ENCODE measurements at regions not wholly inside any gene's neighbourhood (a gene's known extent, or its start where the extent isn't known, plus 50 kb on each side); places are given as distances from the start of the nearest gene placed in this dataset.
"Not testable (repeated sequence)": the region's sequence is repeated elsewhere in the genome, so short reads cannot be mapped to it uniquely, and the experiment has no call there.

GRCh38 chrX:40788698-40789097 is 53.4 kb upstream of the MED14 start:
- FAIRE-seq = not testable (repeated sequence)

DNA sequence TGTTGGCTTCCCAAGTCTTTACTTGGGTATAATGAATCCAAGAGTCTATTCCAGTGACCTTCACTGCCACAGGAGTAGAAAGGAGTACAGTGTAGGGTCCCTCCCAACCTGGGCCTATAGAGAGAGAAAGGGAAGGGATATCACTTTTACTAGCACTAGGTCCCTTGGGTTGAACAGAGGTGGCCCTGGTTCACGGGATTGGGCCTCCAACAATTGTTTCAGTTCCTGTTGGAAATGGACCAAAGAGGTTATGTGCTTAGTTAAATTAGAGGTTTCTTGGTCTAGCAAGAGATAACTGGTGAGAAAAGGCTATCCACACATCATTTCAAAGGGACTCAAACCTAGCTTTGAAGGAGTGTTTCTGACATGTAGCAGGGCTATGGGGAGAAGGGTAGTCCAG is 57.1 kb upstream of the MED14 start:
- no peak for FAIRE-seq

DNA sequence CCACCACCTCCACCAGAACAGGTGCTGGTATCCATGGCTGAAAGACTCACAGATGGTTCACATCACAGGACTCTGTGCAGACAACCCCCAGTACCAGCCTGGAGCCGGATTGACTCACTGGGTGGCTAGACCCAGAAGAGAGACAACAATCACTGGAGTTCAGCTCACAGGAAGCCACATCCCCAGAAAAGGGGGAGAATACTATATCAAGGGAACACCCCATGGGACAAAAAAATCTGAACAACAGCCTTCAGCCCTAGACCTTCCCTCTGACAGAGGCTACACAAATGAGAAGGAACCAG is 59.4 kb upstream of the MED14 start:
- FAIRE-seq = not testable (repeated sequence)

DNA sequence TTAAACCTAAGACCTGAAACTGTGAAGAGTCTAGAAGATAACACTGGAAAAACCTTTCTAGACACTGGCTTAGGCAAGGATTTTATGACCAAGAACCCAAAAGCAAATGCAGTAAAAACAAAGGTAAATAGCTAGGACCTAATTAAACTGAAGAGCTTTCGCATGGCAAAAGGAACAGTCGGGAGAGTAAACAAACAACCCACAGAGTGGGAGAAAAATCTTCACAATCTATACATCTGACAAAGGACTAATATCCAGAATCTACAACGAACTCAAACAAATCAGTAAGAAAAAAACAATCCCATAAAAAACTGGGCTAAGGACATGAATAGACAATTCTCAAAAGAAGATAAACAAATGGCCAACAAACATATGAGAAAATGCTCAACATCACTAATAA is 64.4 kb upstream of the MED14 start:
- FAIRE-seq = not testable (repeated sequence)

- FAIRE-seq = no peak
Measured at GRCh38 chrX:40805404-40805803, 70.1 kb upstream of the MED14 start.

DNA sequence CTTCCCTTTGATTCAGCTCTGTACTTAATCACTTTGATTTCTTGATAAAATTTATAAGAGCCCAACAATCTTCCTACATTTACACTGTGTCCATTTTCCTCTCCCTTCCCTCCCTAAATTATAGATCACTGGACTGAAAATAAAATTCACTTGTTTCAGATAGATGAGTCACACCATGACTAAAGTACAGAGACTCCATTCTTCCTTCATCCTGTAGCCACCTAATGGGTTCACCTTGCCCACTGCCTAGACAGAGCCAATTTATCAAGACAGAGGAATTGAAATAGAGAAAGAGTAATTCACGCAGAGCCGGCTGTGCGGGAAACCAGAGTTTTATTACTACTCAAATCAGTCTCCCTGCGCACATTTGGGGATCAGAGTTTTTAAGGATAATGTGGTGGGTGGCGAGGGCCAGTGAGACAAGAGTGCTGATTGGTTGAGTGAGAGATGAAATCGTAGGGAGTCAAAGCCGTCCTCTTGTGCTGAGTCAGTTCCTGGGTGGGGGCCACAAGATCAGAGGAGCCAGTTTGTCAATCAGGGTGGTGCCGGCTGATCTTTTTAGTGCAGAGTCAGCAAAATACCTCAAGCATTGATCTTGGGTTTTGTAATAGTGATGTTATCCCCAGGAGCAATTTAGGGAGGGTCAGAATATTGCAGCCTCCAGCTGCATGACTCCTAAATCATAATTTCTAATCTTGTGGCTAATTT is 71.3 kb upstream of the MED14 start:
- no peak for FAIRE-seq

- FAIRE-seq = no peak
Measured at GRCh38 chrX:40807384-40807783, 72.0 kb upstream of the MED14 start.

- no peak for FAIRE-seq
Measured at GRCh38 chrX:40808203-40808602, 72.9 kb upstream of the MED14 start.

GRCh38 chrX:40809210-40809609 is 73.9 kb upstream of the MED14 start:
- FAIRE-seq = no peak

- not testable (repeated sequence) for FAIRE-seq
Measured at GRCh38 chrX:40815045-40815444, 79.7 kb upstream of the MED14 start.

DNA sequence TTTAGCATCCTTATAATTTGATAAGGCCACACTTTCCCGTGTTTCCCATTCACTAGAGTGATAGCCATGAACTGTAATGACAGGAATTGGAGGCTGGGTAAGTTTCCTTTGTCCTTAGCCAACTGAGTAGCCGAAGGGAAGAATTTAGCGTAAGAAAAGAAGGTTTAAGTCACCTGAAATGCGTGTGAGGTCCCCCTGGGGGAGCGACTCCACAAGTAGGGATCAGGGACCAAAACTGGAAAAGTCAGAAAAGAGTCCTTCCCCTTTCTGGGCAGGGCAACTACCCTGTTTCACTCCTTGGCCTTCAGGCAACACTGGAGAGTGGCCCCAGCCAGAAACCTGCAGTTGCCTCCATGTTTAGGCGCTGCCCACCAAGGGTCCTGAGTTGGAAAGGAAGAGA is 81.6 kb upstream of the MED14 start:
- no peak for FAIRE-seq

- no peak for FAIRE-seq
Measured at GRCh38 chrX:40818236-40818635, 82.9 kb upstream of the MED14 start.

- FAIRE-seq = no peak
Measured at GRCh38 chrX:40821780-40822179, 86.4 kb upstream of the MED14 start.

- FAIRE-seq = no peak
Measured at GRCh38 chrX:40827331-40827730, 92.0 kb upstream of the MED14 start.

- FAIRE-seq = no peak
Measured at GRCh38 chrX:40831750-40832149, 96.4 kb upstream of the MED14 start.

DNA sequence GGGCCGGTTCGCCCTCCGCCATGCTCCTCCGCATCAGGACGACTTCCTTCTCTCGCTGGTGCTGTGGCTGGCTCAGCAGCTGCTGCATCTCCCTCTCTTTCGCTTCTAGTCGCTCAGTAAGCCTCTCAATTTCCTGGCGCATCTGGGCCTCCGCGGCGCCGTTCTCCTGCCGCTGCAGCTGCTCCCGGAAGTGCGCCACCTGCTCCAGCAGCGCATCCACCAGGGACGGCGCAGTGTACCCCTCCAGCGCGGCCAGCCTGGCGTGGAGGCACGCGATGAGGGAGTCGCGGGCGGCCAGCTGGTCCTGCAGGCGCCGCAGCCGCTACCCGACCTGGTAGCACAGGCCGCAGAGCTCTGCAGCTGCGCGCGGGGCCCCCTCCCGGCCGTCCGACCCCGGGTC is 97.4 kb upstream of the MED14 start:
- no peak for FAIRE-seq

DNA sequence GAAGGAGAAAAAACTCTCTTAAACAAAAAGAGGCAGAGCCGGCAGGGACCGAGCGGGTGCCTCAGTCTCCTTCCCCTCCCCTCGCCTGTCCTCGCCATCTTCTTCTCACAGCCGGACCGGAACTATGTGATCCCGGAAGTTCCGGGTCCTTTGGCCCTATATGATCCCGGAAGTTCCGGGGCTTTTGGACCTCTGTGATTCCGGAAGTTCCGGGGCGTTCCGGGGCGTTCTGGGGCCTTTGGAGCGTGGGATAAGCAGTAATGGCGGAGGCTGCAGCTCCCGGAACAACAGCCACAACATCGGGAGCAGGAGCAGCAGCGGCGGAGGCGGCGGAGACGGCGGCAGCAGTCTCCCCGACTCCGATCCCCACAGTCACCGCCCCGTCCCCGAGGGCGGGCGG is 98.9 kb upstream of the MED14 start:
- FAIRE-seq = no peak

DNA sequence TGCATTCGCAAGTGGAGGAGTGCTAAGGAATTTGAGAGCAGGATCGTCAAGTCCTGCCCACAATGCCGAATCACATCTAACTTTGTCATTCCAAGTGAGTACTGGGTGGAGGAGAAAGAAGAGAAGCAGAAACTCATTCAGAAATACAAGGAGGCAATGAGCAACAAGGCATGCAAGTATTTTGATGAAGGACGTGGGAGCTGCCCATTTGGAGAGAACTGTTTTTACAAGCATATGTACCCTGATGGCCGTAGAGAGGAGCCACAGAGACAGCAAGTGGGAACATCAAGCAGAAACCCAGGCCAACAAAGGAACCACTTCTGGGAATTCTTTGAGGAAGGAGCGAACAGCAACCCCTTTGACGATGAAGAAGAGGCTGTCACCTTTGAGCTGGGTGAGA is 100.2 kb upstream of the MED14 start:
- no peak for FAIRE-seq

- FAIRE-seq = no peak
Measured at GRCh38 chrX:40843643-40844042, 108.3 kb upstream of the MED14 start.

DNA sequence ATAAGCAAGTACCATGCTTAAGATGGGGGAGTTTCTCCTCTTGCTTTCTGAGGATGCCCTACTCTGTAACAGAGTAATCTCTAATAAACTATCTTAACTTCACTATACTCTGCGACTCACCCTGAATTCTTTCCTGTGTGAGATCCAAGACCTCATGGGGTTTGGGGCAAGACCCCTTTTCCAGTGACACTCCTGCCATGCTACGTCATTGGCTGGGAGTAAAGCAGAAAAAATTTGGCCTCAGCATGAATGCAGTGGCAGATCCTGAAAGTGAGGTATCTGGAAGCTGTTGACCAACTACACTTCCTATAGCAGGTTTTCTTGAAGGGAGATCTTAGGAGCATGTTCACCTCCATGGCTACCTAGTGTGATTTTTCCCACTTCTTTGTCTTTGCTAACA is 109.1 kb upstream of the MED14 start:
- no peak for FAIRE-seq

DNA sequence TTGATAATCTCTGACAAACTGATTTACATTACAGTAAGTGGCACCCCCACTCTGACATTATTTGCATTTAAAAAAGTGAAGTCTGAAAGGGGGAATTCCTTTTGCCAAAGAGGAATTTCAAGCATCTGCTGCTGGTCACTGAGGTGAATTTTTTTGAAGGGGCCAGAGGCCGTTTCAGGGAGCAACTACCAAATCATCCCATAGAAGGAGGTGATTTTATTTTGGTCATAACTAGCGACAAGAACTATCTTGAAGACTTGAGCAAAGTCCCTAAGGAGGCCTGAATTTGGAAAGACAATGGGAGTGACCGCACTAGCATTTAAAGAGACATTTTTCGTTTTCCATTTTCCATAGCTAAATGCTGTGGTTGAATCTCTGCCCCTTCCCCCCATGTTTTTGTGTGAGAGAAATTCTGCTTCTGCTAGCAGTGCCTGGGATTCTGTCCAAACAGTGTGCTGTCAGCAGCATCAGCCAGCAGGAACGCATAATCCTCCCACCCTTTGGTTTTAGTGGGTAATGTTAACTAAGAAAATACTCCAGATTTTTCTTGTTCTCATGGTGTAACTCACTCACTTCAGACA is 110.1 kb upstream of the MED14 start:
- FAIRE-seq = no peak

DNA sequence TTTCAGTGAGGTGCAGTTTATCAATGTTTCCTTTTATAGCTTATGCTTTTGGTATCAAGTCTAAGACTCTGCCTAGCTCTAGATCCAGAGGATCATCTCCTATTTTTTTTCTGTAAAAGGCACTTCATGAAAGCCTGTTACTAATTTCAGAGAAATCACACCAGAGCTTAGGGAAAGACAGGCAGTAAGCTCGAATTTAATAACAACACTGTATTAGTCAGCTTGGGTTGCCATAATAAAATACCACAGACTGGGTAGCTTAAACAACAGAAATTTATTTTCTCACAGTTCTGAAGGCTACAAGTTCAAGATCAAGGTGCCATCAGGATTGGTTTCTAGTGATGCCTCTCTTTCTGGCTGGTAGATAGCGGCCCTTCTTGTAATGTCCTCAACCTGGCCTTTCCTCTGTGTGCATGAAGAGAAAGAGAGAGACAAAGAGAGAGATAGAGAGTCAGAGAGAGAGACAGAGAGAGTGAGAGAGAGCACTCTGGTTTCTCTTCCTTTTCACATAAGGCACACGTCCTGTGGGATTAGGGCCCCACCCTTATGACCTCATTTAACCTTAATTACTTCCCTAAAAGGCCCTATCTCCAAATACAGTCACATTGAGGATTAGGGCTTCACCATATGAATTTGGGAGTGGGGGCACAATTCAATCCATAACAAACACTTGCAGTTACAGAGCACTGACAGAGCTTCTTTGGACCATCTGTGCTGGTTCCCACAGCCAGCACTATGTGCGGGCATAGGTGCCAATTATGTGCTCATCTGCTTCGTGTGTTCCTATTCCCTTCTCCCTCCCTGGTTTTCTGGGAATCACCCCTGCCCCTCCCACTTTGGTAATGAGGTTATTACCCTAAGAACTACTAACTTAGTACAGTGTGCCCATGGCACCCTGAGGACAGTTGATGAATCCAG is 114.8 kb upstream of the MED14 start:
- FAIRE-seq = no peak

DNA sequence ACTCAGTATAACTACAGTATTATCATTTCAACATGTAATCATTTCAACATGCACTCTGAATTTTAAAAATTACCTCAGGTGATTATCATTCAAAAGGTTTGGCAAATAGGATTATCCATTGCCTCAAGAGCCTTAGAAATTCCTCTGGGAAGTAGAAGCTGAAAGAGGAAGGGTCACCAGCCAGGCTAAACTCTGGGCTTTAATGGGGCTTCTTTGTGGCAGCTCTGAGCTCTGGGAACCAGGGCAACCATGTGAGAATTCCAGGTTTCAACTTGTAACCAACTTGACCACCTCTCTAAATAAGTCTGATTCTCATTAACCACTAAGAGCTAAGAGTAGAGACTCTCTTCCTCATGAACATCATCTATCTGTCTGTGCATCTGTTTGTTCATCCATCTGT is 117.2 kb upstream of the MED14 start:
- no peak for FAIRE-seq

All from A204.1 (cell line).